ENCODE measurements at regions not wholly inside any gene's neighbourhood (a gene's known extent, or its start where the extent isn't known, plus 50 kb on each side); places are given as distances from the start of the nearest gene placed in this dataset.

- no peak for FAIRE-seq
- H3K4me1 ChIP-seq (ENCODE audit: control insufficient read depth in 2 of 3, insufficient read depth in 2 of 3, low read depth in 1 of 3, low read length in 3 of 3): peaks cover 9 to 11% (median 10%) of the 10 kb centered on the region in 3 donors
- H3K27ac ChIP-seq (ENCODE audit: low read depth in 2 of 2, low read length in 2 of 2): peak overlapping the region; percentile 32 to 76
- intact Hi-C loops (cut with DNase I): no loop called here
- H3K36me3 ChIP-seq (ENCODE audit: control insufficient read depth in 2 of 3, insufficient read depth in 3 of 3, low read length in 3 of 3): no peaks in the 10 kb centered on the region
- TF ChIP-seq CTCF (IDR thresholded peaks at IDR 0.05; ENCODE audit: borderline replicate concordance, extremely low read depth, insufficient read depth): no peak
- peak in 4 of 5 donors; percentile 72 to 83 (median 75) for DNase-seq
- H3K27me3 ChIP-seq (ENCODE audit: control insufficient read depth, insufficient read depth, low read length): peaks cover 11% of the 10 kb centered on the region
- peak overlapping the region in 1 of 3 donors; percentile 47 for H3K4me3 ChIP-seq (ENCODE audit: low read length in 3 of 3)
- H3K9ac ChIP-seq (ENCODE audit: low read length in 3 of 3): peak overlapping the region in 1 of 3 donors; percentile 46
- no peaks in the 10 kb centered on the region for H3K9me3 ChIP-seq (ENCODE audit: control insufficient read depth in 2 of 3, insufficient read depth in 1 of 3, low read length in 3 of 3)
These were observed 162.2 kb downstream of the TBXT start for GRCh38 chr6:166005401-166005943.

- H3K9ac ChIP-seq (ENCODE audit: low read length in 3 of 3): no peak overlapping the region
- no peak overlapping the region for H3K4me3 ChIP-seq (ENCODE audit: low read length in 3 of 3)
- DNase-seq (no peak), FAIRE-seq (no peak)
- H3K36me3 ChIP-seq (ENCODE audit: control insufficient read depth in 2 of 3, insufficient read depth in 3 of 3, low read length in 3 of 3): no peaks in the 10 kb centered on the region
- H3K9me3 ChIP-seq (ENCODE audit: control insufficient read depth in 2 of 3, insufficient read depth in 1 of 3, low read length in 3 of 3): no peaks in the 10 kb centered on the region
- no peak for TF ChIP-seq CTCF (IDR thresholded peaks at IDR 0.05; ENCODE audit: borderline replicate concordance, extremely low read depth, insufficient read depth)
- H3K27me3 ChIP-seq (ENCODE audit: control insufficient read depth, insufficient read depth, low read length): peaks cover 11% of the 10 kb centered on the region
- intact Hi-C loops (cut with DNase I): no loop called here
- no peak overlapping the region for H3K27ac ChIP-seq (ENCODE audit: low read depth in 2 of 2, low read length in 2 of 2)
- H3K4me1 ChIP-seq (ENCODE audit: control insufficient read depth in 2 of 3, insufficient read depth in 2 of 3, low read depth in 1 of 3, low read length in 3 of 3): peaks cover 9 to 11% (median 10%) of the 10 kb centered on the region in 3 donors
These were observed 162.8 kb downstream of the TBXT start for GRCh38 chr6:166004876-166005275.

- FAIRE-seq: no peak
- DNase-seq: no peak
- H3K9me3 ChIP-seq (ENCODE audit: control insufficient read depth in 2 of 3, insufficient read depth in 1 of 3, low read length in 3 of 3): no peaks in the 10 kb centered on the region
- H3K27me3 ChIP-seq (ENCODE audit: control insufficient read depth, insufficient read depth, low read length): peaks cover 7% of the 10 kb centered on the region
- no peak overlapping the region for H3K4me3 ChIP-seq (ENCODE audit: low read length in 3 of 3)
- intact Hi-C loops (cut with DNase I): no loop called here
- no peak overlapping the region for H3K9ac ChIP-seq (ENCODE audit: low read length in 3 of 3)
- H3K36me3 ChIP-seq (ENCODE audit: control insufficient read depth in 2 of 3, insufficient read depth in 3 of 3, low read length in 3 of 3): no peaks in the 10 kb centered on the region
- no peak for TF ChIP-seq CTCF (IDR thresholded peaks at IDR 0.05; ENCODE audit: borderline replicate concordance, extremely low read depth, insufficient read depth)
- H3K27ac ChIP-seq (ENCODE audit: low read depth in 2 of 2, low read length in 2 of 2): no peak overlapping the region
- peaks cover 9 to 11% (median 10%) of the 10 kb centered on the region in 3 donors for H3K4me1 ChIP-seq (ENCODE audit: control insufficient read depth in 2 of 3, insufficient read depth in 2 of 3, low read depth in 1 of 3, low read length in 3 of 3)
These were observed 163.2 kb downstream of the TBXT start for GRCh38 chr6:166004471-166004870.

- Histone ChIP-seq H3K27ac (ENCODE audit: low read depth in 2 of 2, low read length in 2 of 2) (no peak overlapping the region), H3K27me3 (ENCODE audit: control insufficient read depth, insufficient read depth, low read length) (peaks cover 2% of the 10 kb centered on the region), H3K9me3 (ENCODE audit: control insufficient read depth in 2 of 3, insufficient read depth in 1 of 3, low read length in 3 of 3) (no peaks in the 10 kb centered on the region), H3K4me1 (ENCODE audit: control insufficient read depth in 2 of 3, insufficient read depth in 2 of 3, low read depth in 1 of 3, low read length in 3 of 3) (peaks cover 6 to 9% (median 6%) of the 10 kb centered on the region in 3 donors), H3K9ac (ENCODE audit: low read length in 3 of 3) (no peak overlapping the region), H3K4me3 (ENCODE audit: low read length in 3 of 3) (no peak overlapping the region), H3K36me3 (ENCODE audit: control insufficient read depth in 2 of 3, insufficient read depth in 3 of 3, low read length in 3 of 3) (no peaks in the 10 kb centered on the region)
- peak in 2 of 5 donors; percentile 42 to 46 for DNase-seq
- no peak for FAIRE-seq
- intact Hi-C loops (cut with DNase I): no loop called here
- no peak for TF ChIP-seq CTCF (IDR thresholded peaks at IDR 0.05; ENCODE audit: borderline replicate concordance, extremely low read depth, insufficient read depth)
These were observed 164.1 kb downstream of the TBXT start for GRCh38 chr6:166003569-166003968.

Data from kidney (tissue), 13 donors.